Stomach (tissue), 4 donors: ENCODE measurements at regions not wholly inside any gene's neighbourhood (a gene's known extent, or its start where the extent isn't known, plus 50 kb on each side); places are given as distances from the start of the nearest gene placed in this dataset.

Source experiments
- CTCF ChIP-seq, 7 experiments: fragments of 450-650 bp in 4 of 7; fragments of 200-600 bp in 3 of 7; sonication (generic) in 3 of 7; IDR thresholded peaks; one replicate each; pipeline ENCODE4 v1.5.1; 2016 to 2019; ENCODE audit warnings: antibody characterized with exemption in 7 of 7, control low read depth in 2 of 7, mild to moderate bottlenecking in 1 of 7
- EP300 ChIP-seq: sonication (generic); formaldehyde crosslinking; IDR thresholded peaks from one replicate; pipeline ENCODE4 v1.6.1; 2017; ENCODE audit warnings: antibody characterized with exemption
- POLR2A ChIP-seq, 4 donors: fragments of 450-650 bp; IDR thresholded peaks; one replicate each; pipeline ENCODE4 v1.6.1; 2016; ENCODE audit warnings: antibody characterized with exemption in 4 of 4, control low read depth in 2 of 4, mild to moderate bottlenecking in 1 of 4, moderate library complexity in 1 of 4
- POLR2AphosphoS5 ChIP-seq, 3 donors: sonication (generic); formaldehyde crosslinking; IDR thresholded peaks; one replicate each; pipeline ENCODE4 v1.6.1; 2016; ENCODE audit warnings: antibody characterized with exemption in 3 of 3

- TF ChIP-seq CTCF (IDR thresholded peaks at IDR 0.05) = no peak
- no peak for TF ChIP-seq POLR2A (IDR thresholded peaks at IDR 0.05)
- no peak for TF ChIP-seq EP300
- TF ChIP-seq POLR2AphosphoS5 (IDR thresholded peaks at IDR 0.05) = no peak
Observed at GRCh38 chr7:3234851-3235250, 66.2 kb upstream of the SDK1 start.
